T-cell (primary cell): ENCODE measurements at regions not wholly inside any gene's neighbourhood (a gene's known extent, or its start where the extent isn't known, plus 50 kb on each side); places are given as distances from the start of the nearest gene placed in this dataset.

Experiments
- ATAC-seq, 4 experiments: fragments of 200-7000 bp in 3 of 4; fragments of 150-1000 bp in 1 of 4; cut with Tn5 transposase; replicated peaks in 1 of 4; 1 replicate in 3 of 4; 2 replicates in 1 of 4; pipeline ENCODE4 v1.10.0; 2021; ENCODE audit warnings: moderate library complexity in 3 of 4, mild to moderate bottlenecking in 2 of 4, moderate number of reproducible peaks in 1 of 4
- CTCF ChIA-PET, 2 donors: fragments of 300-600 bp; sonication (Branson Sonifier 250); formaldehyde crosslinking; loops; one replicate each; lab custom pipeline; 2022; ENCODE audit warnings: antibody characterized with exemption in 2 of 2; lab: Charles Lee
- POLR2A ChIA-PET, 2 donors: fragments of 300-600 bp; sonication (Branson Sonifier 250); formaldehyde crosslinking; loops; one replicate each; lab custom pipeline; 2022; ENCODE audit warnings: antibody characterized with exemption in 2 of 2; lab: Charles Lee
- DNase-seq, 35 experiments: peaks; one replicate each; pipeline versions ENCODE4 v3.0.0 to v3.0.0-alpha.2; 2013 to 2023
- H3K27ac ChIP-seq: one replicate; pipeline ENCODE4 v1.5.1; 2013; ENCODE audit warnings: low read length
- H3K27me3 ChIP-seq, 2 experiments: replicated peaks in 1 of 2; 1 replicate in 1 of 2; 2 replicates in 1 of 2; pipeline versions ENCODE4 v1.6.1 to v1.7.0; 2013; ENCODE audit warnings: low read length in 1 of 2, mixed read lengths in 1 of 2; ENCODE audit not compliant: control insufficient read depth in 2 of 2, insufficient read depth in 2 of 2; ENCODE audit errors: extremely low read depth in 1 of 2
- H3K36me3 ChIP-seq, 2 donors: 1 replicate in 1 of 2; 2 replicates in 1 of 2; pipeline versions ENCODE4 v1.6.1 to v1.7.0; 2013; ENCODE audit warnings: low read length in 1 of 2; ENCODE audit not compliant: control insufficient read depth in 2 of 2, insufficient read depth in 1 of 2; ENCODE audit errors: extremely low read depth in 1 of 2
- H3K4me1 ChIP-seq, 2 experiments: 1 replicate in 1 of 2; 2 replicates in 1 of 2; pipeline versions ENCODE4 v1.6.1 to v1.7.0; 2013; ENCODE audit warnings: low read length in 2 of 2, mixed read lengths in 1 of 2; ENCODE audit not compliant: insufficient read depth in 2 of 2, control insufficient read depth in 1 of 2; ENCODE audit errors: extremely low read depth in 1 of 2
- H3K4me3 ChIP-seq, 2 donors: 1 replicate in 1 of 2; 2 replicates in 1 of 2; pipeline versions ENCODE4 v1.5.1 to v1.7.0; 2013; ENCODE audit warnings: mild to moderate bottlenecking in 2 of 2, low read length in 1 of 2, moderate library complexity in 1 of 2; ENCODE audit not compliant: control insufficient read depth in 1 of 2; ENCODE audit errors: extremely low read depth in 1 of 2
- H3K9me3 ChIP-seq: 2 replicates; pipeline ENCODE4 v1.7.0; 2013
- H3K27ac Mint-ChIP-seq, 2 donors: one replicate each; pipeline ENCODE4 v1.8.0; 2020 to 2021; ENCODE audit warnings: mild to moderate bottlenecking in 2 of 2, mixed read lengths in 2 of 2
- H3K27me3 Mint-ChIP-seq, 2 donors: one replicate each; pipeline ENCODE4 v1.8.0; 2021 to 2022; ENCODE audit warnings: mixed read lengths in 2 of 2
- H3K36me3 Mint-ChIP-seq: one replicate; pipeline ENCODE4 v1.8.0; 2021; ENCODE audit warnings: mixed read lengths
- H3K4me1 Mint-ChIP-seq, 3 donors: one replicate each; pipeline ENCODE4 v1.8.0; 2020 to 2022; ENCODE audit warnings: mixed read lengths in 3 of 3, mild to moderate bottlenecking in 1 of 3
- H3K4me3 Mint-ChIP-seq, 3 donors: one replicate each; pipeline ENCODE4 v1.8.0; 2020 to 2022; ENCODE audit warnings: mild to moderate bottlenecking in 3 of 3, mixed read lengths in 3 of 3, moderate library complexity in 3 of 3
- H3K9me3 Mint-ChIP-seq, 3 donors: one replicate each; pipeline ENCODE4 v1.8.0; 2020 to 2022; ENCODE audit warnings: mixed read lengths in 3 of 3
- WGBS: methylation state at CpG from one replicate; pipeline ENCODE4 v1.1.5; 2013; ENCODE audit warnings: missing lambda C conversion rate; ENCODE audit not compliant: insufficient coverage; 5-methylcytosine and 5-hydroxymethylcytosine counted together

- H3K9me3 Mint-ChIP-seq = peaks cover 0 to 5% (median 0%) of the 10 kb centered on the region in 3 donors
- no peaks in the 10 kb centered on the region for H3K4me1 Mint-ChIP-seq
- H3K27ac ChIP-seq = no peak overlapping the region
- peaks cover 0 to 6% of the 10 kb centered on the region in 2 donors for H3K27me3 Mint-ChIP-seq
- POLR2A ChIA-PET = no interaction called here
- DNase-seq = no peak
- ATAC-seq = no peak
- no peak overlapping the region for H3K27ac Mint-ChIP-seq
- no peaks in the 10 kb centered on the region for H3K4me1 ChIP-seq
- H3K4me3 Mint-ChIP-seq = no peak overlapping the region
- no peaks in the 10 kb centered on the region for H3K36me3 ChIP-seq
- WGBS = no CpG with 5 or more reads among the region's 1 CpG
- H3K9me3 ChIP-seq = no peaks in the 10 kb centered on the region
- no peaks in the 10 kb centered on the region for H3K27me3 ChIP-seq
- CTCF ChIA-PET = no interaction called here
- no peak overlapping the region for H3K4me3 ChIP-seq
- H3K36me3 Mint-ChIP-seq = no peaks in the 10 kb centered on the region
Measured at GRCh38 chr7:115782696-115783490, 247.7 kb downstream of the TFEC start.

GRCh38 chr7:115779561-115779960 lies 251.0 kb downstream of the TFEC start:
- Mint-ChIP-seq H3K27ac (no peak overlapping the region), H3K4me1 (no peaks in the 10 kb centered on the region), H3K36me3 (no peaks in the 10 kb centered on the region), H3K9me3 (no peaks in the 10 kb centered on the region), H3K4me3 (no peak overlapping the region), H3K27me3 (no peaks in the 10 kb centered on the region)
- ChIA-PET CTCF (no interaction called here), POLR2A (no interaction called here)
- DNase-seq (no peak), ATAC-seq (no peak)
- Histone ChIP-seq H3K9me3 (no peaks in the 10 kb centered on the region), H3K27me3 (no peaks in the 10 kb centered on the region), H3K4me1 (no peaks in the 10 kb centered on the region), H3K27ac (no peak overlapping the region), H3K4me3 (no peak overlapping the region), H3K36me3 (no peaks in the 10 kb centered on the region)

- Histone ChIP-seq H3K9me3 (no peaks in the 10 kb centered on the region), H3K4me3 (no peak overlapping the region), H3K27me3 (no peaks in the 10 kb centered on the region), H3K27ac (no peak overlapping the region), H3K4me1 (no peaks in the 10 kb centered on the region), H3K36me3 (no peaks in the 10 kb centered on the region)
- Mint-ChIP-seq H3K27ac (no peak overlapping the region), H3K9me3 (no peaks in the 10 kb centered on the region), H3K27me3 (no peaks in the 10 kb centered on the region), H3K4me1 (no peaks in the 10 kb centered on the region), H3K4me3 (no peak overlapping the region), H3K36me3 (no peaks in the 10 kb centered on the region)
- CTCF ChIA-PET = no interaction called here
- WGBS = no CpG with 5 or more reads among the region's 1 CpG
- POLR2A ChIA-PET = no interaction called here
- ATAC-seq (no peak), DNase-seq (no peak)
Measured at GRCh38 chr7:115775981-115776380, 254.6 kb downstream of the TFEC start.

GRCh38 chr7:115763347-115763746 lies 267.2 kb downstream of the TFEC start:
- Mint-ChIP-seq H3K4me3 (no peak overlapping the region), H3K27ac (no peak overlapping the region), H3K36me3 (no peaks in the 10 kb centered on the region), H3K4me1 (no peaks in the 10 kb centered on the region), H3K27me3 (peaks cover 0 to 3% of the 10 kb centered on the region in 2 donors), H3K9me3 (no peaks in the 10 kb centered on the region)
- no peak for ATAC-seq
- Histone ChIP-seq H3K27ac (no peak overlapping the region), H3K27me3 (no peaks in the 10 kb centered on the region), H3K9me3 (no peaks in the 10 kb centered on the region), H3K4me1 (no peaks in the 10 kb centered on the region), H3K4me3 (no peak overlapping the region), H3K36me3 (no peaks in the 10 kb centered on the region)
- POLR2A ChIA-PET = no interaction called here
- DNase-seq = no peak
- 87% methylated on average over 5 of the region's 8 CpGs for WGBS
- CTCF ChIA-PET = no interaction called here

- CTCF ChIA-PET = interaction anchor here in 1 of 2 donors (0.6 kb wide), 1 partner anchor 10 kb away, joined by 3 read pairs; no protein-coding TSS in a partner anchor
- H3K27me3 ChIP-seq = no peaks in the 10 kb centered on the region
Measured at GRCh38 chr7:115758025-115758424, 272.5 kb downstream of the TFEC start.

GRCh38 chr7:115754226-115754625 lies 276.3 kb downstream of the TFEC start:
- Mint-ChIP-seq H3K27ac (no peak overlapping the region), H3K9me3 (no peaks in the 10 kb centered on the region), H3K27me3 (peaks cover 0 to 3% of the 10 kb centered on the region in 2 donors), H3K36me3 (no peaks in the 10 kb centered on the region), H3K4me1 (no peaks in the 10 kb centered on the region), H3K4me3 (no peak overlapping the region)
- CTCF ChIA-PET = no interaction called here
- POLR2A ChIA-PET = no interaction called here
- DNase-seq = no peak
- Histone ChIP-seq H3K4me3 (no peak overlapping the region), H3K4me1 (no peaks in the 10 kb centered on the region), H3K9me3 (no peaks in the 10 kb centered on the region), H3K36me3 (no peaks in the 10 kb centered on the region), H3K27me3 (no peaks in the 10 kb centered on the region), H3K27ac (no peak overlapping the region)
- no peak for ATAC-seq
- 63% methylated on average over 1 of the region's 2 CpGs for WGBS

More at GRCh38 chr7:115758025-115758424, 272.5 kb downstream of the TFEC start:
- Mint-ChIP-seq H3K27me3 (no peaks in the 10 kb centered on the region), H3K36me3 (no peaks in the 10 kb centered on the region), H3K27ac (no peak overlapping the region), H3K4me3 (no peak overlapping the region), H3K4me1 (no peaks in the 10 kb centered on the region), H3K9me3 (no peaks in the 10 kb centered on the region)
- no peak overlapping the region for H3K27ac ChIP-seq
- no peaks in the 10 kb centered on the region for H3K36me3 ChIP-seq
- WGBS = 83% methylated on average over 1 of the region's 3 CpGs
- no peak overlapping the region for H3K4me3 ChIP-seq
- ATAC-seq (no peak), DNase-seq (no peak)
- H3K9me3 ChIP-seq = no peaks in the 10 kb centered on the region
- POLR2A ChIA-PET = no interaction called here
- no peaks in the 10 kb centered on the region for H3K4me1 ChIP-seq
